Fibroblast of villous mesenchyme (primary cell): ENCODE measurements at regions not wholly inside any gene's neighbourhood (a gene's known extent, or its start where the extent isn't known, plus 50 kb on each side); places are given as distances from the start of the nearest gene placed in this dataset.

Experiments used
- DNase-seq: peaks from one replicate; pipeline ENCODE4 v3.0.0-alpha.2; 2010; ENCODE audit warnings: low read depth
- H3K4me3 ChIP-seq: 2 replicates; pipeline ENCODE4 v1.5.1; 2011; ENCODE audit warnings: low read depth, mild to moderate bottlenecking, low read length
- TF ChIP-seq, protein P1 (sequence below): IDR thresholded peaks from 2 replicates; pipeline ENCODE4 v1.5.1; 2012; ENCODE audit warnings: low read depth, mild to moderate bottlenecking, low read length; ENCODE audit not compliant: insufficient read depth

DNA sequence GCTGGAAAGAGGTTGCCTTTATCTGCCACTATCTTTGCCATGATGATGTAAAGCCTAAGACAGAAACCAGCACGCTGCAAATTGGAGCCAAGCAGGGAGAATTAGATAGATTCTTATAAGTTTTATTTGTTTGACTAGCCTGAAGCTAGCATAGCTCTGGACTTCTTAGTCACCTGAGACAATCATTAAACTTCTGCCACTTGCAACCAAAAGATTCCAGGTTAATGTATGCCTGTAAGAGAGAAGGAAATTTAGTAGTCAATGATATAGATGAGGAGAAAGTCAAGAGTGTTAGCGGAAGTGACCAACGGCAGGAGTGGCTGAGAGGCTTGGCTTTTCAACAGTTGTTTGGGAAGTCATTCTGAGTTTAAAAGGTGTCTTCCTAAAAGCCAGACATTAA lies 1106.6 kb downstream of the VRK1 start:
- no peak for DNase-seq
- TF ChIP-seq, protein P1, sequence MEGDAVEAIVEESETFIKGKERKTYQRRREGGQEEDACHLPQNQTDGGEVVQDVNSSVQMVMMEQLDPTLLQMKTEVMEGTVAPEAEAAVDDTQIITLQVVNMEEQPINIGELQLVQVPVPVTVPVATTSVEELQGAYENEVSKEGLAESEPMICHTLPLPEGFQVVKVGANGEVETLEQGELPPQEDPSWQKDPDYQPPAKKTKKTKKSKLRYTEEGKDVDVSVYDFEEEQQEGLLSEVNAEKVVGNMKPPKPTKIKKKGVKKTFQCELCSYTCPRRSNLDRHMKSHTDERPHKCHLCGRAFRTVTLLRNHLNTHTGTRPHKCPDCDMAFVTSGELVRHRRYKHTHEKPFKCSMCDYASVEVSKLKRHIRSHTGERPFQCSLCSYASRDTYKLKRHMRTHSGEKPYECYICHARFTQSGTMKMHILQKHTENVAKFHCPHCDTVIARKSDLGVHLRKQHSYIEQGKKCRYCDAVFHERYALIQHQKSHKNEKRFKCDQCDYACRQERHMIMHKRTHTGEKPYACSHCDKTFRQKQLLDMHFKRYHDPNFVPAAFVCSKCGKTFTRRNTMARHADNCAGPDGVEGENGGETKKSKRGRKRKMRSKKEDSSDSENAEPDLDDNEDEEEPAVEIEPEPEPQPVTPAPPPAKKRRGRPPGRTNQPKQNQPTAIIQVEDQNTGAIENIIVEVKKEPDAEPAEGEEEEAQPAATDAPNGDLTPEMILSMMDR, result no peak
- H3K4me3 ChIP-seq, result no peak overlapping the region

DNA sequence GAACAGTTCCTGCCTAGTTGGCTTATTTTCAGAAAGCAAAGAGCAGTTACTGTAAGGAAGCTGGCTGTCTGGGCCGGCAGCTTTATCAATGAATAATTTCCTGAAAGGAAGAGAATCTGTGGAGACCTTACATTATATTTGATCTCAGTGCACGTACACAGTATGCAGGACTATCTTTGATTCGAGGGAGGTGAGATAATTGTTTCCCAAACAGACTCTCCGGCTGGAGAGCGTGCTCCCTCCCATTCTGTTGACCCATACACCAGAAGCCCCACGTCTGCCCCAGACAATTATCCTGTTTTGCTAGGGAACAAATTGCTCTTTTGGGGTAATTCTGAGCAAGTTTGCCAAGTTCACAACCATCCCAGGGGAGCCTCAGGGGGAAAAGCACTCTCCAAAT lies 1115.0 kb downstream of the VRK1 start:
- TF ChIP-seq, protein P1, result no peak
- DNase-seq, result no peak
- H3K4me3 ChIP-seq, result no peak overlapping the region

DNA sequence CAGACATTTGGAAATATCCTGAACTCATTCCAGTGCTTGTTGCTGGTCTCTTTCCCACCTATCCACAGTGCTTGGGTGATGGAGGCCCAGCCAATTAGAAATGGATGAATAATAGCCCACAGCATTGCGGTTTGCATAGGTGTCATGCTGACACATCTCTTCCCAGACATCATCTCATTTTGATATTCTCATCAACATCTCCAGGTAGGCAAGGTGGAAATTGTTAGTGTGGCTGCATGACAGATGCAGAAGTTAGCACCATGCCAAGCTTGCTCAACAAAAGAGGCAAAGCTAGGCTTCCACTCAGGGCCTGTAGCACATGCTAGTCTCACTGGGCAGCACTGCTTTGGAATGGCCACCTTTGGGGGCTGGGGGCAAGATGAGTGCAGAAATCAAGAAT lies 1118.9 kb downstream of the VRK1 start:
- H3K4me3 ChIP-seq, result no peak overlapping the region
- no peak for DNase-seq
- TF ChIP-seq, protein P1, result no peak

DNA sequence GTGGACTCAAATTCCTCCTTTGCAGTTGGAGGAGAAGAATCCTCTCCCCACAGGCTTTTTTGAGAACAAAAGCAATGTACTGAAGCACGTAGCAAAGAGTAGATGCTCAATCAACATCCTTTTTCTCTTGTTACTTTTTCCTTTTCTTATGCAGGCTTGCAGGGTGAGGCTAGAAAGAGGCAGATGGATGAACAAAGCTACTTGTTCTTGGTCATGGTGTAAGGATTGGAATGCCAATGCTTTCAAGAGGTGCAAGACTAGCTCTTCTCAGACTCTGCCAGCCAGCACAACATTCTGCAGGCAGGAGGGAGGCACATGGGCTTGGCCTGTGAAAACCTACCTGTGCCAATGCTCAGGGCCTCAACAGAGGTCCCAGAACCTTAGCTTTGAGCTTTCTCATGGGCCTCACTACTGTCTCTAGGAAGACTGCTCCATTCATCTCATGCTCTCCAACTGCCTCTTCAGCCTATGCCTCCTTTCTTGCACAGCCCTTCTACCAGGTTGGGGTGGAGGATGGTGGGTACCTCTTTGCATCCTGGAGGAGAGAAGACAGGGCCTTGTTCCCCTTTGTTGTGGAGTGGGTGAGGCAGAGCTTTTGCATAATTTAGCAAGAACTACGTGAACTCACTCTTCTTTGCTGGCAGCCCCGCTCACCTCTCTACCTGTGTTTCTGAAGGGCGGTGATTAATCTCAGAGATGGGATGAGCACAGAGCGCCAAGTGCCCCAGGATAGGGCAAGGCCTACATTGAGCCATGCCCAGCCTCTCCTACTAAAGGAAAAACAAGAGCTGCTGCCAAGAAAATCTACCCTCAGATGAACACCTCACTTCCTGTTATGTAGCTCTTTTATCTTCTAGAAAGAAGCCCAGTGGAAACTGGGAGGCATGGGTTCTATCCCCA lies 1119.7 kb downstream of the VRK1 start:
- TF ChIP-seq, protein P1, result no peak
- H3K4me3 ChIP-seq, result no peak overlapping the region
- DNase-seq, result no peak

DNA sequence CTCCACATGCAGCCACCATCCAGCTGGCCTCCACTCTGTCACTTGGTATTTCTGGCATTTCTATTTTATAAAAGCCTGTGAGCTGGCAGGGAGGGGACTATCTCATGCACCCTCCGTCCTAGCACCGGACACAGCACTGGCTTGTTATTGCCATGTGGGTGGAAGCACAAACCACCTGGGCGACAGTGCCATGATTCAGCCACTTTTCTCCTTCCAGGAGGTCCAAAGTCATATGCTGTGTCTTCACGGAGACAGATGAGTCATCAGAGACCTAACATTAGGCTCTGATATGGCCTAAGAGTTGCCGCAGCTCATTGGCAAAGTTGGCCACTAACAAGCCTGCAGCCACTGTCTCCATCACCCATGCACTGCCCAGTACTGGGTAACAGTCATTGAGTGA lies 1123.0 kb downstream of the VRK1 start:
- no peak for DNase-seq
- no peak overlapping the region for H3K4me3 ChIP-seq
- TF ChIP-seq, protein P1, result no peak

DNA sequence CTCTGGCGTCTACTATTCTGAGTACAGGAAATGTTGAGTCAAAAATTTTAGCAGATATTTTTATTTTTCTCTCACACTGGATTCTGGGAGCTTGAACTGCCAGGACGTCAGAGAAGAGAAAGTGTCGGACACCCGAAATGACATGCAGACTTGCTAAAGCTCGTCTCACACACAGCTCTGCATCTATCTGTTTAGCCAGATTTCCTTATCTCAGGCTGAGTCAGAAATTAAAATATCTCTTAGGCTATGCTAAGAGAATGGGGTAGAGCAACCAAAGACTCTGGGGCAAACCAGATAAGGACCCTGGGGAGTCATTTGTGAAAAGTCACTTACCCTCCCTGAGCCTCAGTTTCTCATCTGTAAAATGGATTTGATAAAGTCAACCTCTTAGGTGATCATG lies 1124.1 kb downstream of the VRK1 start:
- DNase-seq, result no peak

More for the DNA sequence above, 1124.1 kb downstream of the VRK1 start:
- TF ChIP-seq, protein P1, result no peak
- H3K4me3 ChIP-seq, result no peak overlapping the region
